GM10266 (cell line): ENCODE measurements at regions not wholly inside any gene's neighbourhood (a gene's known extent, or its start where the extent isn't known, plus 50 kb on each side); places are given as distances from the start of the nearest gene placed in this dataset.

Experiments used
- DNase-seq: peaks from one replicate; pipeline ENCODE4 v3.0.0; 2012; ENCODE audit errors: extremely low spot score
- CTCF ChIP-seq: IDR thresholded peaks from 2 replicates; pipeline ENCODE4 v1.5.1; 2012; ENCODE audit warnings: mild to moderate bottlenecking, low read depth; ENCODE audit not compliant: control insufficient read depth, insufficient read depth; ENCODE audit errors: missing control alignments

DNA sequence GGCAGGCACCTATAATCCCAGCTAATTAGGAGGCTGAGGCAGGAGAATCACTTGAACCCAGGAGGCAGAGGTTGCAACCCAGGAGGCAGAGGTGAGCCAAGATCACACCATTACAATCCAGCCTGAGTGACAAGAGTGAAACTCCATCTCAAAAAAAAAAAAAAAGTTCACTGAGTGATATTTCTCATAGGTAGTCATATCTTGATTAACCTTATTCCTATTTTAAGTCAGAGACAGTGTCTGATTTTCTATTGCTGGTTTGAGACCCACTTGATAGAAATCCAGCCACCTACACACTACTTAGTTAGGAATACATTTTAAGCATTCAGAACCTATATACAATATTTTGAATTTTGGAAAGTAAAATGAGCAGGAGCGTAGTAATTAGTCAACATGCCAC, 357.4 kb upstream of the ADGRL2 start:
- no peak for TF ChIP-seq CTCF
- no peak for DNase-seq

DNA sequence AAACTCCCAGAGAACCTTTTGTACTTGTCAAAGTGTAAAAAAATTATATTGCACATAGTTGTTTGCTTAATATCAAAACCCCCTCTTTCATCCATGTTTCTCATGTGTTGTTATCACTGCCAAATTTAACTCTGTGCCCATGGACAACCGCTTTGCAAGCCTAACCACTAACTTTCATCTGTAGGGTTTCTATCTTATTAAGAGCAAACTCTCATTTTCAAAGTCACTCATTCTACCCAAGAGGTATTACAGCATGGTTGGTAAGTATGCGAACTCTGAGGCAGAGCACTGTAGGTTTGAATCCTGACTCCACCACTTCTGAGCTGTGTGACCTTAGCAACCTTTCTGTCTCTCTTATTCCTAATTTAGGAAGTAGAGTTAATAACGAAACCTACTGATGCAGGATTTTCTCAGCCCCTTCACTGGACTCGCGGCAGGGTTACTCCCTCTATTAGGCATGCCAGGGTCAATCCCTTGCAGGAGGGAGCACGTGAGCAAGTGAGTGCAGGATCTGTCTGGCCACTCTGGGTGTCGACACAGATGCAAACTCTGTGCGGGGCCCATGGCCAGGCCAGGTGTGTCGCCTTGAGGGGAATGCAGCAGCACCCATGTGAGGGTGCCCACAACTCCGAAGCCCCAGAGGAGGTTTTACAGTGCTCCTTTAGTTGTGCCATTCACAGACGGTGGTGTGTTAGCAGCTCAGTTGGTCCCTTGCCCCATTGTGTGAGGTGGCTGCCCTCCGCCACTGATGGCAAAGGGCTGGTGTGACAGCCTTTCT, 361.5 kb upstream of the ADGRL2 start:
- DNase-seq: no peak

GRCh38 chr1:81437649-81438048, 363.1 kb upstream of the ADGRL2 start:
- TF ChIP-seq CTCF: no peak

More for the DNA sequence above, 361.5 kb upstream of the ADGRL2 start:
- no peak for TF ChIP-seq CTCF

GRCh38 chr1:81437213-81437612, 363.5 kb upstream of the ADGRL2 start:
- DNase-seq: no peak

More at GRCh38 chr1:81437649-81438048, 363.1 kb upstream of the ADGRL2 start:
- DNase-seq: peak; percentile 12

DNA sequence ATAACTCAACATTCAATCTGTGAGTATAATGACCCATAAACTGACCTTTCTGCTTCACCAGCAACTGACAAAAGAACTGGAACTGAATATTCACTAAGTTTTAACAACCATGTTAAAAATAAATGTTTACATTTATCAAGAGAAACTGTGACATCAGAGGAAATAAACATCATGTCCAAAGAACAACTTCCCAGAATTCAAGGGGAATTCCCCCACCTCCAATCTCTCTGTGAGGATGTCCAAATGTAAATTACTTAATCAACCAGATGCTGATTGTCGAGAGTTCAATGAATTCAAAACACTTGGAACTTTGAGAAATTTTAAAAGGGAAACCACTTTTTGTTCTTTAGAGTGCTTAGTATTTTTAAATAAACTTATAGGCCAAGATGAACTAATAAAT, 365.6 kb upstream of the ADGRL2 start:
- DNase-seq: no peak
- no peak for TF ChIP-seq CTCF

More at GRCh38 chr1:81437213-81437612, 363.5 kb upstream of the ADGRL2 start:
- no peak for TF ChIP-seq CTCF

DNA sequence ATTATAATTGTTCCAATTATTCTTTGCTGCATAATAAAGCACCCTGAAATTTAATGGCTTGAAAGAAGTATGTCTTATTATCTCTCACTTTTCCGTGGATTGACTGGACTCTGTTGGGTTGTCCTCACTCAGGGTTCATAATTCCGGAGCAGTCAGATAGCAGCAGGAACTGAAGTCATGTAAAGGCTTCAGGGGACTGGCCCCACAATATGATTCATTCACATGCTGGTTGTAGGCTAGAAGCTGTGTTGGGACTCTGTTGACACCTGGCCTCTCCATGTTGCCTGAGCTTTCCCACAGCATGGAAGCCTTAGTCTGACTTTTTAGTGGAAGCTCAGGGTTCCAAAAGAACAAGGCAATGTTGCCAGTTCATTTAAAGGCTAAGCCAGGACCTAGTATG, 367.1 kb upstream of the ADGRL2 start:
- no peak for TF ChIP-seq CTCF
- DNase-seq: no peak

- no peak for DNase-seq
- TF ChIP-seq CTCF: no peak
Observed at GRCh38 chr1:81432654-81433109, 368.1 kb upstream of the ADGRL2 start.
